Panc1 (cell line): ENCODE measurements at regions not wholly inside any gene's neighbourhood (a gene's known extent, or its start where the extent isn't known, plus 50 kb on each side); places are given as distances from the start of the nearest gene placed in this dataset.

Experiments
- CTCF ChIP-seq: fragments of 450-650 bp; IDR thresholded peaks from 2 replicates; pipeline ENCODE4 v1.5.1; 2017; ENCODE audit warnings: mild to moderate bottlenecking
- POLR2AphosphoS5 ChIP-seq: IDR thresholded peaks from 2 replicates; pipeline ENCODE4 v1.6.1; 2012; ENCODE audit warnings: mild to moderate bottlenecking, low read depth, low read length, moderate library complexity
- REST ChIP-seq, 2 experiments: IDR thresholded peaks; 2 replicates each; pipeline ENCODE4 v1.6.1; 2011 to 2012; ENCODE audit warnings: low read depth in 2 of 2, control low read depth in 1 of 2, low read length in 1 of 2, mild to moderate bottlenecking in 1 of 2, moderate library complexity in 1 of 2; ENCODE audit not compliant: insufficient read depth in 1 of 2
- TCF7L2 ChIP-seq: IDR thresholded peaks from 2 replicates; pipeline ENCODE4 v1.6.1; 2011; ENCODE audit warnings: mild to moderate bottlenecking, low read depth, low read length, inconsistent platforms

- TF ChIP-seq CTCF (no peak), TCF7L2 (no peak), REST (IDR thresholded peaks at IDR 0.05; ENCODE audit: insufficient read depth in 1 of 2, low read depth in 2 of 2, low read length in 1 of 2) (no peak), POLR2AphosphoS5 (no peak)
Measured at GRCh38 chr16:24668481-24669061, 60.9 kb upstream of the TNRC6A start.
